ENCODE measurements at regions not wholly inside any gene's neighbourhood (a gene's known extent, or its start where the extent isn't known, plus 50 kb on each side); places are given as distances from the start of the nearest gene placed in this dataset.

DNA sequence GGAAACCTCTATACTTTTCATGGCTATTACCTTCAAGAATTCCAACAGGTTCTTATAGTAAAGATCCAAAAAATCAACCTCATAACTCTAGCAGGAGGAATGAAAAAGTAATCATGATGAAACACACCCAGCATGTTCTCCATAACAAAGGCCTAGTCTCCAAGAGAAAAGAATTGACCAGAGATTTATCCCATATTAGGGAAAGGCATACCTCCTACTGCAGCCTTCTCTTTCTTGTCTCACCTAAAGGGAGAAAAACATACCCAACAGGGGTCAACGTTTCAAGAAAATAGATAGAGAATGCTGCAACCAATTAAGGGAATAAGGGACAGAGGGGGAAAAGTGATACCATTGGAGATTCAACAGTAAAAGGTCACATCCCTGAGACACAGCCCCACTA lies 262.5 kb downstream of the FRK start:
- TF ChIP-seq, protein P1, sequence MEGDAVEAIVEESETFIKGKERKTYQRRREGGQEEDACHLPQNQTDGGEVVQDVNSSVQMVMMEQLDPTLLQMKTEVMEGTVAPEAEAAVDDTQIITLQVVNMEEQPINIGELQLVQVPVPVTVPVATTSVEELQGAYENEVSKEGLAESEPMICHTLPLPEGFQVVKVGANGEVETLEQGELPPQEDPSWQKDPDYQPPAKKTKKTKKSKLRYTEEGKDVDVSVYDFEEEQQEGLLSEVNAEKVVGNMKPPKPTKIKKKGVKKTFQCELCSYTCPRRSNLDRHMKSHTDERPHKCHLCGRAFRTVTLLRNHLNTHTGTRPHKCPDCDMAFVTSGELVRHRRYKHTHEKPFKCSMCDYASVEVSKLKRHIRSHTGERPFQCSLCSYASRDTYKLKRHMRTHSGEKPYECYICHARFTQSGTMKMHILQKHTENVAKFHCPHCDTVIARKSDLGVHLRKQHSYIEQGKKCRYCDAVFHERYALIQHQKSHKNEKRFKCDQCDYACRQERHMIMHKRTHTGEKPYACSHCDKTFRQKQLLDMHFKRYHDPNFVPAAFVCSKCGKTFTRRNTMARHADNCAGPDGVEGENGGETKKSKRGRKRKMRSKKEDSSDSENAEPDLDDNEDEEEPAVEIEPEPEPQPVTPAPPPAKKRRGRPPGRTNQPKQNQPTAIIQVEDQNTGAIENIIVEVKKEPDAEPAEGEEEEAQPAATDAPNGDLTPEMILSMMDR (IDR thresholded peaks at IDR 0.05; ENCODE audit: extremely low read depth in 1 of 2, insufficient read depth in 1 of 2, low read depth in 1 of 2, low read length in 2 of 2): no peak
- no peak for TF ChIP-seq POLR2A (IDR thresholded peaks at IDR 0.05; ENCODE audit: low read depth, low read length)
- TF ChIP-seq, protein P2, sequence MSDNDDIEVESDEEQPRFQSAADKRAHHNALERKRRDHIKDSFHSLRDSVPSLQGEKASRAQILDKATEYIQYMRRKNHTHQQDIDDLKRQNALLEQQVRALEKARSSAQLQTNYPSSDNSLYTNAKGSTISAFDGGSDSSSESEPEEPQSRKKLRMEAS (IDR thresholded peaks at IDR 0.05; ENCODE audit: insufficient read depth, insufficient read length): no peak
